T-helper 1 cell treated with Interleukin-12 subunit alpha and Interleukin-12 subunit beta and Interleukin-4 antibody, amounts not matched to agents 30 ng/mL and 1 ng/mL, for 36 hours (primary cell): ENCODE measurements at regions not wholly inside any gene's neighbourhood (a gene's known extent, or its start where the extent isn't known, plus 50 kb on each side); places are given as distances from the start of the nearest gene placed in this dataset.

Experiments
- intact Hi-C: fragments of 100-400 bp; cut with micrococcal nuclease; formaldehyde crosslinking; loops from one replicate; pipeline ENCODE4 v1.15.1; 2024

DNA sequence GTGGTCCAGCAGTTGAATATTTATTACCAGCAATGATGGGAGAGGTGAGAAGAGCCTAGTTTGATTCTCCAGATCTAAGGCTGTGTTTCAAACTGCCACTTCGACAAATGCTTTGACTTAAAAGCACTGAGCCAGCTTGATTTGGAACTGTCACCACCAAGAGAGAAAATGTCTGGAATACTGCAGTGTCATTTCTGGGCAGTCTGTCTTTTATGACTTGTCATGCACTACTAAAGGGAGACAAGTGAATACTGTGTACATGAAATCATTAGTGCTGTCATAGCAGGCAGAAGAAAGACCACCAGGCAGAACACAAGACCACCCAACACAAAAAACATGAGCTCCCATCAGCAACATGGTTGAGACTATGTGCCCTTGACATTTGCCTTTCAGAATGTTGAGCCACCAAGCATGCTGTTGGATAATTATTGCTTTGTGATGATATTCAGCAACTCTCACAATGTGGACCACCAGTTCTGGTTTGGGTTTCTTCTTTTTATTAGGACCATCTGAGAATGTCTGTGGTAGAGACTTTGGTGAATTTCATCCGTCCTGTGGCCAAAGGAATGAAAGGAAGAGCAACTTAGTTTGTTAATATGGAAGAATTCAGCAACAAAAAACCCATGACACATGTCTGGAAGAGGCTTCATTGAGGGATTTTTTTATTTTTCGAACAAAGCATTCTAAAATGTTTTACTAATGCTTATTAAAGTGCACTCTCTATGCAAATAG, 125.8 kb downstream of the NTMT2 start:
- intact Hi-C loops, result no loop called here

DNA sequence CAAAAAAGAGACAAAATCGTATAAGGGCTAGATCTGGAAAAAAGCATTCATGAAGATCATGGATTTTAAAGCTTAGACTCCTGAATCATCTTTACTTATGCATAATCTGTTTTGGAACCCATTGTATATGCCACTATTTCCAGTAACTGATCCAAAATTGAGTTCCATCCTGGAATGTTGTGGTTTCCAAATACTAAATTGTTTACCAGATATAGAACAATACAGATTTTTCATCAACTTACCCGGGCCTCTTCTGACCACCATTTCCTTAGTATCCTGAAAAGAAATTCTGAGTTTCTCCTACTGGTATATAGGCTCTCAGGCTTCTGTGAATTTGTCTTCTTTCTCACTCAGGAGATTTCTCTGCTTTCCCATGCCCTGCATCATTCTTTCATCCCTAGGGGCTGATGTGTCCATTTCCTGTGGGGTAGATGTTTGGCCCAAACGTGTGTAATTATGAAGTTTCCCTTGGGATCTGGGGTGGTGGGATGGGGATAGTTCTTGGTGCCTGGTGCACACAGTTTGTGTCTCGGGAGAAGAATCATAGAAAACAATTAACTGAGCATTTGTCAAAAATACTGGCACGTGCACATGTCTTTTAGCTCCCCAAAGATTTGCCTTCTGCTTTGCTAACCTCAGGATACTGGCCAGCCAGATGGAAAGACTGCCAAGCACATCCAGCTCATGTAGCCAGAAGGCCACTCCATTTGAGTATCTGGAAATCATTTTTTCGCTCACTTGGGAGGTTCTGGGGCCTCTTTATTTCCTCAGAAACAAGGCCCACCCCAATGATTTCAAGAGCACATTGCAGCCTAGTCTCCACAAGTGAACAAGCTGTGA, 127.8 kb downstream of the NTMT2 start:
- intact Hi-C loops, result no loop called here

DNA sequence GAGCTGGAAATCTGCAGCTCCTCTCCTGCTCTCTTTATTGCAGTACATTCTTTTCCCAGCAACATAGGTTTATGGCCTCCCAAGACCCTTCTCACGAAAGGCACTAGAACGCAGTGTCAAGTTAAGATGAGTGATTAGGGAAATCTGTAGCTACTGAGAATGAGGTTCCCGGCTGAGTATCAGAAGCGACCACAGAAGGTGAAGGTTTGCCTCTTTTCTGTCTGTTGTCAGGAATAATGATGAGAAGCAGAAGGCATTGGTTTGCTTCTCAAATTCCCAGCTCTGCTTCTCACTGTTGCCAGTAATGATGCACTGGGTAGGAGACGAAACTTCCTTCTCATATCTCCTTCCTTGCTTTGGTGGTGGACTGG, 128.4 kb downstream of the NTMT2 start:
- intact Hi-C loops, result no loop called here

DNA sequence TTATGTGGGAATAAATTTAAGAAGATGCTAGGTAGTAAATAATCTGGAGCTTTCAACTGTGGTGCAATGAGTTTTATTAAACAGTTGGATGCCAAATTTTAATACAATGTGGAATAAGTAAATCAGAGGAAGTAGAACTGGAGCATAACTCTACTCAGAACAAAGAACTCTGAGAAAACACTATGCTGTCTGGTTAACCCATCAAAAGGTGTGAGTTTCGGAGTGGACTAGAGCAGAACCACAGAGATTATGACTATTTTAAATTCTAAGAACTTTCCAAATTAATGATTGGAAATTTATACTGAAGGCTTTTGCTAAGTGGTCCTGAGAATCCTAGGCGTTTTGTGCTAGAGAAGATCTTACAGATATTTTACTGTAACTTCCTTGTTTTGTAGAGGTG, 132.2 kb downstream of the NTMT2 start:
- intact Hi-C loops, result no loop called here

DNA sequence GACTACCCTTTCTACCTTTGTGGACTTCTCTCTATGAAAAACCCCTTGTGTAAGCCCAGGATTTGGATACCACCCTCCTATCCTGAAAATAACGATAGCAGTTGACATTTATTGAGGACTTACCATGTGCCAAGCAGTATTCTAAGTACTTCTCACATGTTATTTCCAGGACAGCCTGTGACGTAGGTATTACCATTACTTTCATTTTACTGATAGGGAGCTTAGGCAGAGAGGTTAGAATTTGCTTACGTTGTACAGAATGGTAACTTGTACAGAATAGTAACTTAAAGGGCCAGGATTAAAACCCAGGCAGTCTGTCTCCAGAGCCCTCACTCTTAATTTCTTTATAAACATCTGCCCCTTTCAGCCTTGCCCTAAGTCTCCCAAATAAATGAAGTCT, 138.3 kb downstream of the NTMT2 start:
- intact Hi-C loops, result no loop called here

DNA sequence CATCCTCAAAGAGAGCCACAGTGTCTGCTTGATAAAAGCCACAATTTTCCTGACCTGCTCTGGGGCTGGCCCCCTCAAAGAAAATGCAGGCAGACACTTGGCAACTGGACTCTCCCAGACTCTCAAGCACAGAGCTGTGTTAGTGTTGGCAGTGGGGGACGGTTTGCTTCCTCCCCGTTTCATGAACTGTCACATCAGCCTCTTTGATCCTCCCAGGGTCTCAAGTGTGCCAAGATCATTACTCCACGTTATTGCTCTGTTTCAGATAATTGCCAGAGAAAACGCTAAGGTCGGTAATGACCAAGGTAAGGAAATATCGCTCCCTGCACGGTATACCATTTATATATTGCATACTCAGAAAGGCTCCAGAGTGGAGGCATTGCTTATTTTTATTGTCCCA, 138.8 kb downstream of the NTMT2 start:
- intact Hi-C loops, result no loop called here

DNA sequence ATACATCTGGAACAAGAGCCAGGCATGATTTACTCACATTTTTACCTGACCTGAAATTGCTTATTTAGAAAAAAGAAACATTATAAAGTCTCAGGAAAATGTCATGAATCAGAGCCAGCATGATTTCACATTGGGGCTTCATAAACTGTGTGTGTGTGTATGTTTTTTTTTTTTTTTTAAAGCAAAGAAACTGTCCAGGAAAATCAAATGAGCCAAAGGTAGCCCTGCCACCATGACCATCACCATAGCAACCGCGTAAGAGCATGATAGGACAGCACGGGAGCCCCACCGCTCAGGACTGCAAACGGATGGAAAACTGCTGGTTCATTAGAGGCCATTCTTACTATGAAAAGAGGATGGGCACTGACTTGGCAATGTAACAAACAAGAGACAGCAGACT, 139.2 kb downstream of the NTMT2 start:
- intact Hi-C loops, result no loop called here

DNA sequence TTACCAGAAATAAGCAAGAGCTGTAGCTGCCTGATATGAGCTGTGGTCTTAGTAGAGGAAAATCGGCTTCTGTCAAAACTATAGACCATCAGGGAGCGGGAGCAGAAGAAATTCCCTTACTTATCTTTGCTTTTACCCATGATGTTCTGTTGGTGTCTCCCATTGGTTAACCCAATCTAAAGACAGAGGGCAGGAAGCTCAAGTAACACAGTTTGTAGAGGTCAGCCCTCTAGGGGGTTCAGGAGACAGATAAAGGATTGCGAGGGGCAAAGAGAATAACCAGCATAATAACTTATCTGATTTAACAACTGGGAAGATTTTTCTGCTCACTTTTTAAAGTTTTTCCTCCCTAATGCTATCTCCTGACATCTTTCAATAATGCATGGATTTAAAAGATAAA, 142.4 kb downstream of the NTMT2 start:
- intact Hi-C loops, result no loop called here

DNA sequence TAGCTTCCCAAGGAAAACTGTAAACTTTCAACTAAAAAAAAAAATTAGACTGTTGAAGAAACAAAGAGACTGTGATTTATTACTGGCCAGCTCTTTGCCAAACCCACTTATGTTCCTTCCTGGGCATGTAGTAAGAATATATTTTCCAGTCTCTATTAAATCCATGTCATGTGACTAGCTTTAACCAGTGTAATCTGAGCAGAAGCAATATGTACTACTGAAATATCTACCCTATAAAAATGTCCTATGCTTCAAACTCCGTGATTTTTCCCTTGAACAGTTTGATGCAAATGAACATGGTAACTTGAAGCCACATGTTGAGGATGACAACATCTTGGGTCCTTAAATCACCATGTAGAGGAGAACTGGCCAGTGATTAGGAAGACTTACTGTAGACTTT, 144.5 kb downstream of the NTMT2 start:
- intact Hi-C loops, result no loop called here

DNA sequence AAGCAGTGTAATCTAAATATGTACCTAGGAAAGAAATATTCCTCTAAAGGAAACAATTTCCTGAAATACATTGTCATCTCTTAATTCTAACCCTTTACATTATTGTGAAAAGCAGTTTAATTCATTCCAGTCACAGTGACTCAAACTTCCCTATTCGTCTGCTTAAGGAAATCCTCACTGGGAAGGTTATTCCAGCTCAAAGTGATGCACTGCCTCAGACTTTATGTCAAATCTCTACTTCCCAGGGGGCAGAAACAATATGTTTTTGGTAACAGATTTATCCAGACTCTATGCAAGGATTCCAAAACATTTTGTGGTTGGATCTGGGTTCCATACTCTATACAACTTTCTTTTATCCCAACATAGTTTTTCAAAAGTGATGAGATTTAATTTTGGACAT, 145.2 kb downstream of the NTMT2 start:
- intact Hi-C loops, result no loop called here

DNA sequence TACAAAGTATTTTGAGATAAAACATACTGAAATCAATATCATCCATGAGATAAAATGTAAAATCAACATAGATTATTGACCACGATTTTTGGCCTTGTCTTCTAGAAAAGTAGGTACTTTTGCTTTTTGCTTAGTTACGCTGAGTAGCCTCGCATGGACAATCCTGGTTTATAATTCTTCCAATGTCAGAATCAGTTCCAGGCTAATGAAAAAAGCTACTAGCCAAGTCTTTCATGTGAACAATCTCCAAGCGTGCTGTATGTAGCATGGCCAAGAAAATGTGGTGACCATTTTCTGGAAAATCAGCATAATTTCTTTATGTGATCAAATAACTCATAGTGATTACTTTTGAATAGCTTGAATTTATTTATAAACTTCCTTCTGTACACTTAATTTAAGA, 145.8 kb downstream of the NTMT2 start:
- intact Hi-C loops, result no loop called here

DNA sequence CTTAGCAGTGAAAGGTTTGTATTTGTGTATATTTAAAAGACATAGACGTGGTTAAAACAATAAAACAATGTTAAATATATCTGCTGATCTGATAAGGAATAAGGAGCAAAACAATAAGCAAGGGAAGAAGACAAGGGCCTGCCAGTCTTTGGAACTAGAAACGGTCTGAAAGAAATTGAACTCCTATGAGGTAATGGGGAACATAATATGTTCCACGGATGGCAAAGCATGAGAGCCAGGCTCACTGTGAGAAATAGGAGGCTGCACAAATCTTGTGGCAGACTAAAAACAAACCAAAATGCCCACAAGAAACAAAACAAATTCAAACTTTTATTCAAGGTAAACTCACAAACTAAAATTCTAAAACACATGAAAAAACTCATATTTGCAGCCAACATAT, 150.5 kb downstream of the NTMT2 start:
- intact Hi-C loops, result no loop called here

DNA sequence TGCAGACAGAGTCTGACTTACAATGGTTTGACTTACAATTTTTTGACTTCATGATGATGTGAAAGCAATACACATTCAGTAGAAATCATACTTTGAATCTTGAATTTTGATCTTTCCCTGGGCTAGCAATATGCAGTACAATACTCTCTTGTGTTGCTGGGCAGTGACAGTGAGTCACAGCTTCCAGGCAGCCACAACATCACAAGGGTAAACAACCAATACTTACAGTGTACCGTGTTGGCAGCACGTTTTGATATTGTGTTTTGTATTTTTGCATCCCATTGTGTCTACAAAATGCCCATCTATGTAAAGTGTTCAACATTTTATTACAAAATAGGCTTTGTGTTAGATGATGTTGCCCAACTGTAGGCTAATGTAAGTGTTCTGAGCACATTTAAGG, 150.9 kb downstream of the NTMT2 start:
- intact Hi-C loops, result no loop called here

DNA sequence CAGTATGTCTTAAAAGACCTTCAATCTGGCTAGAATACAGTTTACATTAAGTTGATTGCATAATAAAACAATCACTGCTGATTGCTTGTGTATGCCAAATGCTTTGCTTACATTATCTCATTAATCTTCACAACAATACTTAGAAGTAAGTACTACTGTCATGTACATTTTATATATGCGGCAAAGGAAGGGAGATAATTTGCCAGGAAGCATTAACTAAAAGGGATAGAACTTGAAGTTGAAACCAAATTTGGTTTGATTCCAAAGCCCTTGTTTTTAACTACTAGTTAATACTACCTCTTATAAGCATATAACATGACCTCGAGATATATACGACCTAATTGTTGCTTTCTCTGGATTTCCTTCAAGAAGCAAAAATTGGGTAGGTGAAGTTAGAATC, 155.8 kb downstream of the NTMT2 start:
- intact Hi-C loops, result no loop called here

DNA sequence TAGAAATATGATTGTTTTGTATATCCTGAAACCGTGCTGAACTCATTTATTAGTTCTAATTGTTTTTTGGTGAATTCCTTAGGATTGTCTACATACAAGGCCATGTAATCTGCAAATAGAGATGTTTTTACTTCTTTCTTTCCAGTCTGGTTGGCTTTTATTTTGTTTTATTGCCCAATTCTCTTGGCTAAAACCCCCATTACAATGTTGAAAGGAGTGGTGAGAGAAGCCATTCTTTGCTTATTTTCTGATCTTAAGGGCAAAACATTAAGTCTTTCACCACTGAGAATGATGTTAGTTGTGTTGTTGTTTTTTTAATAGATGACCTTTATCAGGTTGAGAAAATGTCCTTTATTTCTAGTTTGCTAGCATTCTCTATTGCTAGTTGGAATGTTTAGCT, 157.3 kb downstream of the NTMT2 start:
- intact Hi-C loops, result no loop called here

DNA sequence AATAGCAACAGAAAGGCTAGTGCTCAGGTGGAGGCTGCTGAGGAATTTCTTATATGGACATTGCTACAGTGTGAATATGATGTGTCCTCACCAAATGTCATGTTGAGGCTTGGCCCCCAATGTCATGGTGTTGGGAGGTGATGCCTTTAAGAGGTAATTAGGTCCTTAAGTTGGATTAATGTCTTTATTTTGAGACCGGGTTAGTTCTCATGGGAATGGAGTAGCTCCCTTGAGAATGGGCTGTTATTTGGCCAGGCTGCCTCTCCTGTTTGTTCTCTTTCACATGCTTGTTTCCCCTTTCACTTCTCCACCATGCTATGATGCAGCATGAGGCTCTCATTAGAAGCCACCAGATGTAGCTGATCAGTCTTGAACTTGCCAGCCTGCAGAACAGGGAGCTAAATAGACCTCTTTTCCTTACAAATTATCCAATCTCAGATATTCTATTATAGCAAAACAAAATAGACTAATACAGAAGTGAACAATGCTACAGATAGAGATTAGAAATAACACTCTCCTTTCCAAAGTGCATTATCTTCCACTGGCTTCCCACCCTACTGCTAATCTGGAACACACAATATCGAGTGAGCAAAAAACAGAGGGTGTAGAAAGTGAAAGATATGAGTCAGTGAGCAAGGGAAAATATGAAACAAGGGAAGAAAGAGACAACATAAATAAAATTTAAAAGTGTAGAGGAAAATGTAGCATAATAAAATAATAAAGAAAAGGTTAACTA, 160.2 kb downstream of the NTMT2 start:
- intact Hi-C loops, result no loop called here

DNA sequence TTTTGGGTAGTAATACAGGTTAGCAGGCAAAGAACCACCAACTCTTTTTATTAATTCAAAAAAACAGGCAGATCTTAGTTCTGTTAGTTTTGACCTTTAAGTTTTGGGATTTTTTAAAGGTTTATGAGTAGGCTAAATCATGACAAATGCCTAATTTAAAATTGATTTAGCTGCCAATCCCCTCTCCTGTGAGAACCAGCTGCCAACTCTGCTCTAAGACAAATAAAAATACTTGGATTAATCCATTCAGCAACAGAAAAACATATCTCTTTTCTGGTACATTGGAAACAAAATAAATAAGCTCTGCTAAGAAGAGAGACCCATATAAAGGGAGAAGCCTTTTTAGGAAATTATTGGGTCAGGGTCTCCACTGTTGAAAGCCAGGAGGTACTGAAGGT, 160.8 kb downstream of the NTMT2 start:
- intact Hi-C loops, result no loop called here

DNA sequence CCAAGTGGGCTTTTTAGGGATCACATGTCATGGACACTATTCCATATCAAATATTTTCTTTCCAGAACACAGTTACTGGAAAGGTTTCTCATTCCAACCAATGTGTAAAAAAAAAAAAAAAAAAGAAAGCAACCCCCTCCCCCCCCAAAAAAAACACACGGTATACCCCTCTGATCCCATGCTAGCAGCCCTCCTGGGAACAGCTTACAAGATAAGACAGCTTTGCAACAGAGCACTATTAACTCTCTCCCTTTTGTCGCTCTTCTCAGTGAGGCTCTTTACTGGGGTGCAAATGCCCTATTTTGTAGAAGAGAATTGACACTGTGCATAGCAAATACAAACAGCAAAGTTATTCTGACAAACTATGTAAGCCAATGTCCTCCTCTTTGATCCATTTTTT, 161.2 kb downstream of the NTMT2 start:
- intact Hi-C loops, result no loop called here

DNA sequence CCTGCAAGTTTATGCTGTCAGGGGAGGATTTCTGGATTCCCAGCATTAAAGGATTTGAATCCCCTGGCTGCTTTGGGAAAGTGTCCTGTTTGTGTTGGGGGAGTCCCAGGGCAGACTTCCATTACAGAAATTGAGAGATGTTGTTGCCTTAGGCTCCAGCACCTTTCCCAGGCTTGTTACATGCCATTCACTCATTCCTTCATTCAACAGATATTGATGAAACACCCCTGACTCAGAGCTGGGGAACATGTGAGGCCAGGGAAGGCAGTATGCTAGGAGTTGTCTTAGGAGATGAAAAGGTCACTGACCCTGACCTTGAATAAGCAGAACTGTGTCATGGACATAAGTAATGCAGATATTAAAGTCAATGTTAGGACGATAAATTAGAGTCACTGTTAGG, 161.7 kb downstream of the NTMT2 start:
- intact Hi-C loops, result no loop called here

DNA sequence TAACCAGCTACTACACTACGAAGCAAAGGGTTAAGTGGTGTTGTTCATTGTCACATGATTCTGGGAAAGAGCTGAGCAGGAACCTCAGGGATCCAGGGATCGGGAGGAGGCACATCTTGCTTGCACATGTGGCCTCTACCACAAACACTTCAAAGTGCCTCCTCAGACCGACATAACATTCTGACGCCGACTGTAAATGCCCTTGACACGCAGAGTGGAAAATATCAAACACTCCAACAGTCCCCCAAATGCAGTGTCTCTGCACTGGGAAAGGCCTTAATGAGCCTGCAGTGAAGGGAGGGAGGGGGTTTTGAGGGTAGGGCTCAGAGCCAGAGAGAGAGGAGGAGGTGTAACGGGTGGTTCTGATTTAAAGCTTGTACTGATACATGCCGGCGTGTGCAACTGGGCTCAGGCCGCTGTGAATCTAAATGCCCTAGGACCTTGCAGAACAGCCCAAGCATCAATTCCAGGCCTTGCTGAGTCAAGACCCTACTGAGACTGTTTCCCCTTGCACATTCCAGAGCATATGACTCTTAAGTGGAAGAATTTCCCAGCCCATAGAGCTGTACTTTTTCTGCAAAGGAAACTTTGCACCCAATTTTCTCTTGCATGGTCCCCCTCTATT, 163.7 kb downstream of the NTMT2 start:
- intact Hi-C loops, result no loop called here

DNA sequence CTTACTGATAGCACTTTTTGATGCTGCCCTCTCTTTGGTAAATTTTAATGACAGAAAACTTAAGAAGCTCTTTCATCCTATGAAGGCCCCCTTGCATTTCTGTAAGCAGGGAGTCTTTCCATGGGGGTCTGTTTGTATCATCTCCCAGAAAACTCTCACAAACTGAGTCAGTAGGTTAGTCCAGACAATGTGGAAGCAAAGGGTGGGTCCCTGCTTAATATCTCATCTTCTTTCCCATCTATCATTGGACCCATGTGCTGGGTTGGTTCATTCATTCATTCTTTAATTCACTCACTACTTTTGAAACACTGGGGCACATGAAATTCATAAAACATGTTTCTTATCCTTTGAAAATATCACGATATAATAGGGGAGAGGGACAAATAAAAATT, 164.3 kb downstream of the NTMT2 start:
- intact Hi-C loops, result no loop called here

DNA sequence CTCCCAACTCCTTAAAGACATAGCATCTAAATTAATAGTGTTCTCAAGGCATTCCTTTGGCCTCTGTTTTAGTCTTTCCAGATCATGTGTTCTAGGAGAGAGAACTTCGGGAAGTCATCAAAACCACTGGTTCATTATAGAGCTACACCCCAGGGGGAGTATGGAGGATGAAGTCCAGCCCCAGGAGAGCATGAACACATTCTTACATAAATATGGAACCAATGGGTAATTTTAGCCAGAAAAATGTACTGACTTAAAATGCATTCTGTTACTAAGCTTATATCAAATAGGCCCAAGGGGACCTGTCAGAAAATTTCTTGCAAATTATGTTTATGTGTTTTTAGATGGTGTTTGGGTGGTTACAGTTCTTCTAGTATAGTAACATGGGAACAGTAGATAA, 165.2 kb downstream of the NTMT2 start:
- intact Hi-C loops, result no loop called here
